NOMO-1 treated with DMSO at 0.1 percent for 48 hours (cell line): ENCODE measurements at regions not wholly inside any gene's neighbourhood (a gene's known extent, or its start where the extent isn't known, plus 50 kb on each side); places are given as distances from the start of the nearest gene placed in this dataset.

ENCODE experiments used
- DNase-seq: peaks from one replicate; lab custom pipeline; 2025; ENCODE audit not compliant: unreplicated experiment; lab: John Stamatoyannopoulos, UW

- no peak for DNase-seq
Observed at GRCh38 chr5:120738568-120738967, 274.5 kb downstream of the PRR16 start.

- no peak for DNase-seq
Observed at GRCh38 chr5:120740989-120741388, 276.9 kb downstream of the PRR16 start.

GRCh38 chr5:120748474-120748873 is 284.4 kb downstream of the PRR16 start:
- no peak for DNase-seq

GRCh38 chr5:120749737-120750136 is 285.6 kb downstream of the PRR16 start:
- no peak for DNase-seq

- no peak for DNase-seq
Observed at GRCh38 chr5:120759587-120759986, 295.5 kb downstream of the PRR16 start.

- DNase-seq, result no peak
Observed at GRCh38 chr5:120761986-120762385, 297.9 kb downstream of the PRR16 start.

GRCh38 chr5:120765189-120765588 is 301.1 kb downstream of the PRR16 start:
- DNase-seq, result no peak

GRCh38 chr5:120767178-120767820 is 303.2 kb downstream of the PRR16 start:
- peak; percentile 86 for DNase-seq

GRCh38 chr5:120769312-120769872 is 305.3 kb downstream of the PRR16 start:
- DNase-seq, result peak; percentile 92

- DNase-seq, result no peak
Observed at GRCh38 chr5:120771202-120771601, 307.1 kb downstream of the PRR16 start.

- DNase-seq, result no peak
Observed at GRCh38 chr5:120778491-120779484, 314.7 kb downstream of the PRR16 start.

- DNase-seq, result no peak
Observed at GRCh38 chr5:120779674-120780073, 315.6 kb downstream of the PRR16 start.

- DNase-seq, result no peak
Observed at GRCh38 chr5:120788481-120788880, 324.4 kb downstream of the PRR16 start.

- DNase-seq, result no peak
Observed at GRCh38 chr5:120789918-120790317, 325.8 kb downstream of the PRR16 start.

GRCh38 chr5:120790339-120790738 is 326.2 kb downstream of the PRR16 start:
- DNase-seq, result no peak

GRCh38 chr5:120792477-120792876 is 328.4 kb downstream of the PRR16 start:
- no peak for DNase-seq

- DNase-seq, result no peak
Observed at GRCh38 chr5:120794121-120794520, 330.0 kb downstream of the PRR16 start.

GRCh38 chr5:120803282-120803681 is 339.2 kb downstream of the PRR16 start:
- DNase-seq, result peak; percentile 33

GRCh38 chr5:120805131-120805530 is 341.0 kb downstream of the PRR16 start:
- DNase-seq, result no peak

GRCh38 chr5:120806202-120806601 is 342.1 kb downstream of the PRR16 start:
- no peak for DNase-seq

- no peak for DNase-seq
Observed at GRCh38 chr5:120808135-120808534, 344.0 kb downstream of the PRR16 start.

GRCh38 chr5:120808606-120809005 is 344.5 kb downstream of the PRR16 start:
- no peak for DNase-seq
